HS-5 (cell line): ENCODE measurements at regions not wholly inside any gene's neighbourhood (a gene's known extent, or its start where the extent isn't known, plus 50 kb on each side); places are given as distances from the start of the nearest gene placed in this dataset.
A peak's percentile ranks its signal among the peaks of the same experiment; 100 is the strongest.

Experiments
- DNase-seq: peaks from one replicate; pipeline ENCODE4 v3.0.0-alpha.2; 2012; ENCODE audit warnings: low read depth

GRCh38 chr6:2562721-2563451, 187.8 kb downstream of the MYLK4 start:
- DNase-seq: no peak

GRCh38 chr6:2560917-2561698, 189.6 kb downstream of the MYLK4 start:
- DNase-seq: no peak

GRCh38 chr6:2560140-2560818, 190.4 kb downstream of the MYLK4 start:
- DNase-seq: no peak

GRCh38 chr6:2558861-2559801, 191.6 kb downstream of the MYLK4 start:
- no peak for DNase-seq

- DNase-seq: no peak
These were observed 192.5 kb downstream of the MYLK4 start for GRCh38 chr6:2558098-2558680.

- no peak for DNase-seq
These were observed 193.5 kb downstream of the MYLK4 start for GRCh38 chr6:2557181-2557720.

- no peak for DNase-seq
These were observed 194.0 kb downstream of the MYLK4 start for GRCh38 chr6:2556761-2557160.

- no peak for DNase-seq
These were observed 196.0 kb downstream of the MYLK4 start for GRCh38 chr6:2554651-2555260.

GRCh38 chr6:2552526-2553154, 198.1 kb downstream of the MYLK4 start:
- DNase-seq: no peak

GRCh38 chr6:2551705-2552104, 199.0 kb downstream of the MYLK4 start:
- DNase-seq: no peak

GRCh38 chr6:2550247-2550646, 200.5 kb downstream of the MYLK4 start:
- no peak for DNase-seq

- DNase-seq: no peak
These were observed 200.9 kb downstream of the MYLK4 start for GRCh38 chr6:2549834-2550233.

- DNase-seq: no peak
These were observed 203.4 kb downstream of the MYLK4 start for GRCh38 chr6:2547355-2547754.

- no peak for DNase-seq
These were observed 203.8 kb downstream of the MYLK4 start for GRCh38 chr6:2546901-2547300.

- no peak for DNase-seq
These were observed 205.2 kb downstream of the MYLK4 start for GRCh38 chr6:2545383-2546038.

GRCh38 chr6:2543321-2543720, 207.4 kb downstream of the MYLK4 start:
- no peak for DNase-seq

- peak; percentile 65 for DNase-seq
These were observed 207.9 kb downstream of the MYLK4 start for GRCh38 chr6:2542858-2543218.

GRCh38 chr6:2542101-2542857, 208.4 kb downstream of the MYLK4 start:
- DNase-seq: no peak

GRCh38 chr6:2536451-2536850, 214.3 kb downstream of the MYLK4 start:
- DNase-seq: no peak
